CD4-positive, CD25-positive, alpha-beta regulatory T cell (primary cell): ENCODE measurements at regions not wholly inside any gene's neighbourhood (a gene's known extent, or its start where the extent isn't known, plus 50 kb on each side); places are given as distances from the start of the nearest gene placed in this dataset.
"Not testable (repeated sequence)": the region's sequence is repeated elsewhere in the genome, so short reads cannot be mapped to it uniquely, and the experiment has no call there.

Experiments
- ATAC-seq, 2 donors: fragments of 150-1000 bp; cut with Tn5 transposase; one replicate each; pipeline ENCODE4 v1.10.0; 2021; ENCODE audit warnings: low read depth in 2 of 2, moderate number of reproducible peaks in 2 of 2, moderate library complexity in 1 of 2
- DNase-seq, 3 donors: peaks; one replicate each; pipeline versions ENCODE4 v3.0.0 to v3.0.0-alpha.2; 2012 to 2022; ENCODE audit warnings: mixed read lengths in 1 of 3
- H3K27ac ChIP-seq: one replicate; pipeline ENCODE4 v1.7.0; 2013; ENCODE audit warnings: mild to moderate bottlenecking, low read length; ENCODE audit not compliant: insufficient read depth, poor library complexity, severe bottlenecking
- H3K27me3 ChIP-seq: one replicate; pipeline ENCODE4 v1.7.0; 2013; ENCODE audit warnings: low read length; ENCODE audit not compliant: control insufficient read depth, insufficient read depth
- H3K36me3 ChIP-seq: one replicate; pipeline ENCODE4 v1.7.0; 2013; ENCODE audit warnings: mild to moderate bottlenecking, low read length, moderate library complexity; ENCODE audit not compliant: control insufficient read depth, insufficient read depth
- H3K4me1 ChIP-seq: 2 replicates; pipeline ENCODE4 v1.7.0; 2013; ENCODE audit warnings: mild to moderate bottlenecking, low read length; ENCODE audit not compliant: insufficient read depth, control insufficient read depth, poor library complexity, severe bottlenecking
- H3K4me3 ChIP-seq: one replicate; pipeline ENCODE4 v1.7.0; 2013; ENCODE audit warnings: low read depth, mild to moderate bottlenecking, low read length, moderate library complexity
- H3K9me3 ChIP-seq, 2 experiments: 1 replicate in 1 of 2; 2 replicates in 1 of 2; pipeline ENCODE4 v1.7.0; 2013; ENCODE audit warnings: low read length in 2 of 2, mild to moderate bottlenecking in 1 of 2, moderate library complexity in 1 of 2; ENCODE audit not compliant: control insufficient read depth in 2 of 2
- H3K27ac Mint-ChIP-seq, 3 donors: one replicate each; pipeline ENCODE4 v1.8.0; 2020 to 2022; ENCODE audit warnings: mild to moderate bottlenecking in 3 of 3, mixed read lengths in 3 of 3, moderate library complexity in 2 of 3
- H3K27me3 Mint-ChIP-seq: one replicate; pipeline ENCODE4 v1.8.0; 2022; ENCODE audit warnings: mild to moderate bottlenecking, mixed read lengths
- H3K36me3 Mint-ChIP-seq: one replicate; pipeline ENCODE4 v1.8.0; 2020; ENCODE audit warnings: mixed read lengths
- H3K4me1 Mint-ChIP-seq, 4 donors: one replicate each; pipeline ENCODE4 v1.8.0; 2020 to 2022; ENCODE audit warnings: mixed read lengths in 4 of 4, mild to moderate bottlenecking in 1 of 4
- H3K4me3 Mint-ChIP-seq, 4 donors: one replicate each; pipeline ENCODE4 v1.8.0; 2020 to 2022; ENCODE audit warnings: mild to moderate bottlenecking in 4 of 4, mixed read lengths in 4 of 4, moderate library complexity in 3 of 4
- H3K9me3 Mint-ChIP-seq, 7 donors: one replicate each; pipeline ENCODE4 v1.8.0; 2020 to 2022; ENCODE audit warnings: mixed read lengths in 7 of 7, mild to moderate bottlenecking in 3 of 7, moderate library complexity in 2 of 7

DNA sequence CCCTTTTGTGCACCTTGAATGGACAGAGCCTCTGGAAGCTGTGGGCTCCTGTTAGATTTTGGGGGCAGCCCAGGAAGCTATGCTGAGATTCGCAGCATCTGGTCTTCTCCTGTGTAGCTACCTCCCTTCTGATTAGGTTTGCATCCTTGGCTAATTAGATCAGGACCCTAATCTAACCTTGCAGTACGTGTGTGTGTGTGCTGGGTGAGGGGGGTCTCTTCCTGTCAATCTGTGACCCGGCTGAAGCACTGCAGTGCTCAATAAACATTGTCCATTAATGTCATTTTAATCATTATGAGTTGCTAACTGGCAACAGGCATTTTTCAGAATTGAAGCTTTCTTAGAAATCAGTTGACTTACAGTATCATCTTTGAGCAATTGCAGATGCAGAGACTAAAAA, 229.1 kb upstream of the STXBP5 start:
- H3K4me1 ChIP-seq = no peaks in the 10 kb centered on the region
- Mint-ChIP-seq H3K4me1 (no peaks in the 10 kb centered on the region), H3K27me3 (no peaks in the 10 kb centered on the region), H3K36me3 (no peaks in the 10 kb centered on the region), H3K9me3 (peaks cover 0 to 4% (median 0%) of the 10 kb centered on the region in 7 donors), H3K4me3 (no peak overlapping the region), H3K27ac (no peak overlapping the region)
- DNase-seq (no peak), ATAC-seq (no peak)
- H3K9me3 ChIP-seq = no peaks in the 10 kb centered on the region
- no peaks in the 10 kb centered on the region for H3K36me3 ChIP-seq
- no peaks in the 10 kb centered on the region for H3K27me3 ChIP-seq
- no peak overlapping the region for H3K4me3 ChIP-seq
- H3K27ac ChIP-seq = no peak overlapping the region

DNA sequence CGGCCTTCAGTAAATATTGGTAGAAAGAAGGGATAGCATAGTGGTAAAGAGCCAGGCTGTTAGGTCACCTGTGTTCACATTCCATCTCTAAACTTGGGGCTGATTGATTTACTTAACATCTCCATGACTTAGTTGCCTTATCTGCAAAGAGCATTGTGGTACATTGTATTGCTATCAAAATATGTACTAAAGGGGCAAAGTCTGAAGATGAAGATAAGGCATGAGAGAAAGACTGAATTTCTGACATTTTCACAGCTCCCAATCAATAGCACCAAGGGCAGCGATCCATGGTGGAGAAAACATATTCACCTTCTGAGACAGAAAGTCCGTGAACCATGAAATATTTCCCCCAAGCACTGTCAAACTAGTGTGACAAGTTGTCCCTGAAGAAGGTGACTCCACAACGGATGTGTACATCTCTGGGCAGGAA, 223.3 kb upstream of the STXBP5 start:
- DNase-seq (no peak), ATAC-seq (no peak)
- Histone ChIP-seq H3K9me3 (no peaks in the 10 kb centered on the region), H3K27me3 (no peaks in the 10 kb centered on the region), H3K4me1 (no peaks in the 10 kb centered on the region), H3K36me3 (no peaks in the 10 kb centered on the region), H3K27ac (no peak overlapping the region), H3K4me3 (no peak overlapping the region)
- Mint-ChIP-seq H3K9me3 (peaks cover 0 to 4% (median 0%) of the 10 kb centered on the region in 7 donors), H3K27me3 (no peaks in the 10 kb centered on the region), H3K4me1 (no peaks in the 10 kb centered on the region), H3K36me3 (no peaks in the 10 kb centered on the region), H3K27ac (no peak overlapping the region), H3K4me3 (no peak overlapping the region)

DNA sequence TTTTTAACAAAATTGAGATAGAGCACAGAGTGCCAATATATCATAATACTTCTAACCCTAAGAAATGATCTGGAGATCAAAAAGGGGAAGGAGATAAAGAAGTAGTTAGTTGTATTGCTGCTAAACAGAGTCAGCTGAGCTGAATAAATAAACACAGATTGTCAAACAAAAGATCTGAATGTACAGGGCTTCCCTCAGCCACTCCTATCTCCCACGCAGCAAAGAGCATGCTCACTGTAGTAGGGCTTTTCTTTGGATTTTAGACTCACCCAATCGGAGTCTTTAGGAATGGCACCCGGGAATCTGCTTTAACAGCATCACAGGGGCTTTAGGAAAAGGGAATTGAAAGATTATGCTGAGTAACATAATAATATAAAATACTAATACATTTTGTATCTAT, 222.2 kb upstream of the STXBP5 start:
- Histone ChIP-seq H3K27me3 (no peaks in the 10 kb centered on the region), H3K4me3 (no peak overlapping the region), H3K27ac (no peak overlapping the region), H3K36me3 (no peaks in the 10 kb centered on the region), H3K4me1 (no peaks in the 10 kb centered on the region), H3K9me3 (no peaks in the 10 kb centered on the region)
- DNase-seq (no peak), ATAC-seq (no peak)
- H3K9me3 Mint-ChIP-seq = peaks cover 0 to 4% (median 0%) of the 10 kb centered on the region in 7 donors
- no peak overlapping the region for H3K27ac Mint-ChIP-seq
- H3K4me3 Mint-ChIP-seq = no peak overlapping the region
- no peaks in the 10 kb centered on the region for H3K4me1 Mint-ChIP-seq
- no peaks in the 10 kb centered on the region for H3K36me3 Mint-ChIP-seq
- no peaks in the 10 kb centered on the region for H3K27me3 Mint-ChIP-seq

- H3K4me1 Mint-ChIP-seq = no peaks in the 10 kb centered on the region
Observed at GRCh38 chr6:146984251-146984924, 219.8 kb upstream of the STXBP5 start.

DNA sequence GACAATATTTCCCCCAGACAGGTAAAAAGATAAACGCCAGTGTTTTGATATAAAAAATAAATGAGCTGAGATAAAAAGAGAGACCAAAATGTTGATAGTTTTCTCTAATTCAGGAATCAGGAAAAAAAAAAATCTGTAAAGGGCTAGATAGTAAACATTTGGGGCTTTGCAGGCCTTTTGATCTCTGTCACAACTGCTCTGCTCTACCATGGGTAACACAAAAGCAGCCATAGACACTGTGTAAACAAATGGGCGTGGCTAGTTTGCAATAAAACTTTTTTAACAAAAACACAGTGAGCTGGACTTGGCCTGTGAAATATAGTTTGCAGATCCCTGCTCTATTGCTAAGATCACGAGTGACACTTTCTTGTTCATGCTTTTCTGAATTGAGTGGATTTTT, 219.1 kb upstream of the STXBP5 start:
- no peaks in the 10 kb centered on the region for H3K27me3 Mint-ChIP-seq
- ATAC-seq (no peak), DNase-seq (no peak)
- H3K9me3 Mint-ChIP-seq = peaks cover 0 to 2% (median 0%) of the 10 kb centered on the region in 7 donors
- no peaks in the 10 kb centered on the region for H3K36me3 Mint-ChIP-seq
- H3K27ac Mint-ChIP-seq = no peak overlapping the region
- Histone ChIP-seq H3K27ac (no peak overlapping the region), H3K36me3 (no peaks in the 10 kb centered on the region), H3K4me1 (no peaks in the 10 kb centered on the region), H3K4me3 (no peak overlapping the region), H3K9me3 (no peaks in the 10 kb centered on the region), H3K27me3 (no peaks in the 10 kb centered on the region)
- no peak overlapping the region for H3K4me3 Mint-ChIP-seq
- no peaks in the 10 kb centered on the region for H3K4me1 Mint-ChIP-seq

More at GRCh38 chr6:146984251-146984924, 219.8 kb upstream of the STXBP5 start:
- no peak overlapping the region for H3K4me3 Mint-ChIP-seq
- H3K27ac Mint-ChIP-seq = no peak overlapping the region
- no peak for DNase-seq
- H3K9me3 Mint-ChIP-seq = peaks cover 0 to 2% (median 0%) of the 10 kb centered on the region in 7 donors
- no peak overlapping the region for H3K4me3 ChIP-seq
- no peak overlapping the region for H3K27ac ChIP-seq
- no peak for ATAC-seq
- no peaks in the 10 kb centered on the region for H3K36me3 ChIP-seq
- no peaks in the 10 kb centered on the region for H3K36me3 Mint-ChIP-seq
- no peaks in the 10 kb centered on the region for H3K27me3 ChIP-seq
- H3K4me1 ChIP-seq = no peaks in the 10 kb centered on the region
- H3K27me3 Mint-ChIP-seq = no peaks in the 10 kb centered on the region
- no peaks in the 10 kb centered on the region for H3K9me3 ChIP-seq

DNA sequence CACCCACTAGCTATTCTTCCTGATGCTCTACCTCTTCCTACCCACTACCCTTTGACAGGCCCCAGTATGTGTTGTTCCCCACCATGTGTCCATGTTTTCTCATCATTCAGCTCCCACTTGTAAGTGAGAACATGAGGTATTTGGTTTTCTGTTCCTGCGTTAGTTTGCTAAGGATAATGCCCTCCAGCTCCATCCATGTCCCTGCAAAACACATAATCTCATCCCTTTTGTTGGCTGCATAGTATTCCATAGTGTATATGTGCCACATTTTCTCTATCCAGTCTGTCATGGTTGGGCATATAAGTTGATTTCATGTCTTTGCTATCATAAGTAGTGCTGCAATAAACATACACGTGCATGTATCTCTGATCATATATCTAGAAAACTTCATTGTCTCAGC, 218.3 kb upstream of the STXBP5 start:
- H3K36me3 Mint-ChIP-seq = no peaks in the 10 kb centered on the region
- no peak for ATAC-seq

DNA sequence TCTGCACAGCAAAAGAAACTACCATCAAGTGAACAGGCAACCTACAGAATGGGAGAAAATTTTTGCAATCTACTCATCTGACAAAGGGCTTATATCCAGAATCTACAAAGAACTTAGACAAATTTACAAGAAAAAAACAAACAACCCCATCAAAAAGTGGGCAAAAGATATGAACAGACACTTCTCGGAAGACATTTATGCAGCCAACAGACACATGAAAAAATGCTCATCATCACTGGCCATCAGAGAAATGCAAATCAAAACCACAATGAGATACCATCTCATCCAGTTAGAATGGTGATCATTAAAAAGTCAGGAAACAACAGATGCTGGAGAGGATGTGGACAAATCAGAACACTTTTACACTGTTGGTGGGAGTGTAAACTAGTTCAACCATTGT, 216.3 kb upstream of the STXBP5 start:
- H3K9me3 Mint-ChIP-seq, H3K9me3 ChIP-seq, H3K4me1 ChIP-seq, H3K4me3 ChIP-seq, H3K27me3 ChIP-seq, H3K27me3 Mint-ChIP-seq, H3K4me3 Mint-ChIP-seq, H3K27ac Mint-ChIP-seq, H3K36me3 Mint-ChIP-seq, DNase-seq, H3K4me1 Mint-ChIP-seq, ATAC-seq, H3K36me3 ChIP-seq, H3K27ac ChIP-seq: not testable (repeated sequence)

More for the DNA sequence above, 218.3 kb upstream of the STXBP5 start:
- Histone ChIP-seq H3K27ac (no peak overlapping the region), H3K27me3 (no peaks in the 10 kb centered on the region), H3K9me3 (no peaks in the 10 kb centered on the region), H3K4me3 (no peak overlapping the region), H3K4me1 (no peaks in the 10 kb centered on the region), H3K36me3 (no peaks in the 10 kb centered on the region)
- Mint-ChIP-seq H3K4me1 (no peaks in the 10 kb centered on the region), H3K27ac (peak overlapping the region in 1 of 3 donors; percentile 35), H3K4me3 (no peak overlapping the region), H3K27me3 (no peaks in the 10 kb centered on the region), H3K9me3 (peaks cover 0 to 2% (median 0%) of the 10 kb centered on the region in 7 donors)
- no peak for DNase-seq

DNA sequence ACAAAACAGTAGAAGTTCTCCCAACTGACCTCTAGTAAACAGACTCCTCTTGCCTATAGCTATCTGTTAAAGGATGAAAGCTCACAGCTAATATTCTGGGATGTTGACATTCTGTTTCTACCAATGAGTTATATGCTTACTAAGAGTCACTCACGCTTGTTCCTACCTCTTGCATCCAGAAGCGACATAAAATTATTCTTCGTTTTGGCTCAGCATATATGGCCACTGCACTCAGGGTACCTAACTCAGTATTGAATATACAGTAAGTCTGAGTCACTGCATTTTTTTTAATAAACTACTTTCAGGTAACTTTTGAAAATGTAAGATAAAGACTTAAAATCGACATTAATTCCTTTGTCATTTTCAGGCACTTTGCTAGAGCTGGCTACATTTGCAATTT, 214.4 kb upstream of the STXBP5 start:
- Histone ChIP-seq H3K9me3 (no peaks in the 10 kb centered on the region), H3K36me3 (no peaks in the 10 kb centered on the region), H3K4me1 (no peaks in the 10 kb centered on the region), H3K27me3 (no peaks in the 10 kb centered on the region), H3K27ac (no peak overlapping the region), H3K4me3 (no peak overlapping the region)
- Mint-ChIP-seq H3K27me3 (no peaks in the 10 kb centered on the region), H3K36me3 (no peaks in the 10 kb centered on the region), H3K4me1 (no peaks in the 10 kb centered on the region), H3K9me3 (peaks cover 0 to 2% (median 0%) of the 10 kb centered on the region in 7 donors), H3K4me3 (no peak overlapping the region), H3K27ac (no peak overlapping the region)
- DNase-seq = no peak
- no peak for ATAC-seq
